Endothelial cell of umbilical vein (primary cell): ENCODE measurements at regions not wholly inside any gene's neighbourhood (a gene's known extent, or its start where the extent isn't known, plus 50 kb on each side); places are given as distances from the start of the nearest gene placed in this dataset.

ENCODE experiments used
- EZH2 ChIP-seq: IDR thresholded peaks from 2 replicates; pipeline ENCODE4 v1.6.1; 2012; ENCODE audit warnings: borderline replicate concordance, low read depth, mild to moderate bottlenecking, moderate library complexity, low read length, inconsistent platforms; ENCODE audit not compliant: severe bottlenecking
- FOS ChIP-seq: IDR thresholded peaks from 2 replicates; pipeline ENCODE4 v1.6.1; 2011; ENCODE audit warnings: mild to moderate bottlenecking, low read length, moderate library complexity, borderline replicate concordance; ENCODE audit not compliant: insufficient read depth
- GATA2 ChIP-seq: IDR thresholded peaks from 2 replicates; pipeline ENCODE4 v1.7.0; 2011; ENCODE audit warnings: low read depth, mild to moderate bottlenecking, moderate library complexity, mixed read lengths, low read length; ENCODE audit not compliant: insufficient read length, insufficient read depth
- JUN ChIP-seq: IDR thresholded peaks from 2 replicates; pipeline ENCODE4 v1.6.1; 2011; ENCODE audit warnings: borderline replicate concordance, low read depth; ENCODE audit not compliant: insufficient read length, insufficient read depth
- MYC ChIP-seq: IDR thresholded peaks from one replicate; pipeline ENCODE4 v1.6.1; 2011; ENCODE audit warnings: mild to moderate bottlenecking, low read depth, low read length
- POLR2A ChIP-seq: IDR thresholded peaks from 2 replicates; pipeline ENCODE4 v1.6.1; 2012; ENCODE audit warnings: low read depth, mild to moderate bottlenecking, control low read depth, low read length
- POLR2AphosphoS5 ChIP-seq: IDR thresholded peaks from 2 replicates; pipeline ENCODE4 v1.6.1; 2012; ENCODE audit warnings: low read depth, mild to moderate bottlenecking, control low read depth, low read length, moderate library complexity; ENCODE audit not compliant: insufficient read depth
- TF ChIP-seq, protein P1 (sequence below), 2 donors: IDR thresholded peaks; 1 replicate in 1 of 2; 2 replicates in 1 of 2; pipeline ENCODE4 v1.5.1; 2011; ENCODE audit warnings: low read length in 2 of 2, mild to moderate bottlenecking in 2 of 2, moderate library complexity in 2 of 2, control low read depth in 1 of 2, inconsistent platforms in 1 of 2, low read depth in 1 of 2; ENCODE audit not compliant: insufficient read depth in 1 of 2; ENCODE audit errors: extremely low read depth in 1 of 2
- TF ChIP-seq, protein P2 (sequence below): IDR thresholded peaks from 2 replicates; pipeline ENCODE4 v1.6.1; 2011; ENCODE audit not compliant: insufficient read depth, insufficient read length

DNA sequence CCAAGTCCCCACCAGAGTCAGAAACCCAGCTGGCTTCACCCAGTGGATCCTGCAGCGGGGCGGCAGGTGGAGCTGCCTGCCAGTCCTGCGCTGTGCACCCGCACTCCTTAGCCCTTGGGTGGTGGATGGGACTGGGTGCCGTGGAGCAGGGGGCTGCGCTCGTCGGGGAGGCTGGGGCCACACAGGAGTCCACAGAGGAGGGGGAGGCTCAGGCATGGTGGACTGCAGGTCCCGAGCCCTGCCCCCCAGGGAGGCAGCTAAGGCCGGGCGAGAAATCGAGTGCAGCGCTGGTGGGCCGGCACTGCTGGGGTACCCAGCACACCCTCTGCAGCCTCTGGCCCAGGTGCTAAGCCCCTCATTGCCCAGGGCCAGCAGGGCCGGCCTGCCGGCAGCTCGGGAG, 144.6 kb upstream of the MGAT5 start:
- TF ChIP-seq, protein P1, sequence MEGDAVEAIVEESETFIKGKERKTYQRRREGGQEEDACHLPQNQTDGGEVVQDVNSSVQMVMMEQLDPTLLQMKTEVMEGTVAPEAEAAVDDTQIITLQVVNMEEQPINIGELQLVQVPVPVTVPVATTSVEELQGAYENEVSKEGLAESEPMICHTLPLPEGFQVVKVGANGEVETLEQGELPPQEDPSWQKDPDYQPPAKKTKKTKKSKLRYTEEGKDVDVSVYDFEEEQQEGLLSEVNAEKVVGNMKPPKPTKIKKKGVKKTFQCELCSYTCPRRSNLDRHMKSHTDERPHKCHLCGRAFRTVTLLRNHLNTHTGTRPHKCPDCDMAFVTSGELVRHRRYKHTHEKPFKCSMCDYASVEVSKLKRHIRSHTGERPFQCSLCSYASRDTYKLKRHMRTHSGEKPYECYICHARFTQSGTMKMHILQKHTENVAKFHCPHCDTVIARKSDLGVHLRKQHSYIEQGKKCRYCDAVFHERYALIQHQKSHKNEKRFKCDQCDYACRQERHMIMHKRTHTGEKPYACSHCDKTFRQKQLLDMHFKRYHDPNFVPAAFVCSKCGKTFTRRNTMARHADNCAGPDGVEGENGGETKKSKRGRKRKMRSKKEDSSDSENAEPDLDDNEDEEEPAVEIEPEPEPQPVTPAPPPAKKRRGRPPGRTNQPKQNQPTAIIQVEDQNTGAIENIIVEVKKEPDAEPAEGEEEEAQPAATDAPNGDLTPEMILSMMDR (IDR thresholded peaks at IDR 0.05; ENCODE audit: extremely low read depth in 1 of 2, insufficient read depth in 1 of 2, low read depth in 1 of 2, low read length in 2 of 2): no peak
- TF ChIP-seq POLR2AphosphoS5 (no peak), EZH2 (no peak), GATA2 (no peak), POLR2A (no peak), FOS (no peak), MYC (no peak), JUN (no peak)
- TF ChIP-seq, protein P2, sequence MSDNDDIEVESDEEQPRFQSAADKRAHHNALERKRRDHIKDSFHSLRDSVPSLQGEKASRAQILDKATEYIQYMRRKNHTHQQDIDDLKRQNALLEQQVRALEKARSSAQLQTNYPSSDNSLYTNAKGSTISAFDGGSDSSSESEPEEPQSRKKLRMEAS: no peak
